Esophagus muscularis mucosa (tissue), 4 donors: ENCODE measurements at regions not wholly inside any gene's neighbourhood (a gene's known extent, or its start where the extent isn't known, plus 50 kb on each side); places are given as distances from the start of the nearest gene placed in this dataset.

ENCODE experiments used
- EP300 ChIP-seq: sonication (generic); formaldehyde crosslinking; IDR thresholded peaks from one replicate; pipeline ENCODE4 v1.6.1; 2017; ENCODE audit warnings: antibody characterized with exemption
- POLR2A ChIP-seq: fragments of 450-650 bp; IDR thresholded peaks from one replicate; pipeline ENCODE4 v1.6.1; 2017; ENCODE audit warnings: antibody characterized with exemption, moderate library complexity, mild to moderate bottlenecking, low read depth
- POLR2AphosphoS5 ChIP-seq, 2 donors: sonication (generic); formaldehyde crosslinking; IDR thresholded peaks; one replicate each; pipeline ENCODE4 v1.6.1; 2017; ENCODE audit warnings: antibody characterized with exemption in 2 of 2
- TF ChIP-seq, protein P1 (sequence below), 3 experiments: fragments of 200-600 bp in 2 of 3; fragments of 450-650 bp in 1 of 3; sonication (generic) in 2 of 3; IDR thresholded peaks; one replicate each; pipeline ENCODE4 v1.5.1; 2017 to 2019; ENCODE audit warnings: antibody characterized with exemption in 3 of 3, mild to moderate bottlenecking in 2 of 3, moderate library complexity in 1 of 3

- TF ChIP-seq, protein P1, sequence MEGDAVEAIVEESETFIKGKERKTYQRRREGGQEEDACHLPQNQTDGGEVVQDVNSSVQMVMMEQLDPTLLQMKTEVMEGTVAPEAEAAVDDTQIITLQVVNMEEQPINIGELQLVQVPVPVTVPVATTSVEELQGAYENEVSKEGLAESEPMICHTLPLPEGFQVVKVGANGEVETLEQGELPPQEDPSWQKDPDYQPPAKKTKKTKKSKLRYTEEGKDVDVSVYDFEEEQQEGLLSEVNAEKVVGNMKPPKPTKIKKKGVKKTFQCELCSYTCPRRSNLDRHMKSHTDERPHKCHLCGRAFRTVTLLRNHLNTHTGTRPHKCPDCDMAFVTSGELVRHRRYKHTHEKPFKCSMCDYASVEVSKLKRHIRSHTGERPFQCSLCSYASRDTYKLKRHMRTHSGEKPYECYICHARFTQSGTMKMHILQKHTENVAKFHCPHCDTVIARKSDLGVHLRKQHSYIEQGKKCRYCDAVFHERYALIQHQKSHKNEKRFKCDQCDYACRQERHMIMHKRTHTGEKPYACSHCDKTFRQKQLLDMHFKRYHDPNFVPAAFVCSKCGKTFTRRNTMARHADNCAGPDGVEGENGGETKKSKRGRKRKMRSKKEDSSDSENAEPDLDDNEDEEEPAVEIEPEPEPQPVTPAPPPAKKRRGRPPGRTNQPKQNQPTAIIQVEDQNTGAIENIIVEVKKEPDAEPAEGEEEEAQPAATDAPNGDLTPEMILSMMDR (IDR thresholded peaks at IDR 0.05), result no peak
- TF ChIP-seq EP300 (no peak), POLR2A (no peak), POLR2AphosphoS5 (IDR thresholded peaks at IDR 0.05) (no peak)
Observed at GRCh38 chr2:136434251-136434715, 316.3 kb upstream of the CXCR4 start.
